ENCODE measurements at regions not wholly inside any gene's neighbourhood (a gene's known extent, or its start where the extent isn't known, plus 50 kb on each side); places are given as distances from the start of the nearest gene placed in this dataset.

- DNase-seq, result no peak
These were observed 161.5 kb downstream of the NUAK1 start for GRCh38 chr12:105977236-105977635.

- DNase-seq, result no peak
These were observed 161.1 kb downstream of the NUAK1 start for GRCh38 chr12:105977652-105978051.

- DNase-seq, result no peak
These were observed 160.5 kb downstream of the NUAK1 start for GRCh38 chr12:105978276-105978675.

GRCh38 chr12:105978686-105979085, 160.1 kb downstream of the NUAK1 start:
- DNase-seq, result no peak

GRCh38 chr12:105980085-105980484, 158.7 kb downstream of the NUAK1 start:
- DNase-seq, result no peak

- no peak for DNase-seq
These were observed 158.2 kb downstream of the NUAK1 start for GRCh38 chr12:105980533-105980932.

GRCh38 chr12:105982022-105982421, 156.7 kb downstream of the NUAK1 start:
- no peak for DNase-seq

GRCh38 chr12:105983622-105984320, 155.0 kb downstream of the NUAK1 start:
- no peak for DNase-seq

GRCh38 chr12:105985383-105985782, 153.4 kb downstream of the NUAK1 start:
- DNase-seq, result no peak

GRCh38 chr12:105986779-105987684, 151.7 kb downstream of the NUAK1 start:
- DNase-seq, result no peak

GRCh38 chr12:105987685-105988035, 151.1 kb downstream of the NUAK1 start:
- no peak for DNase-seq

- DNase-seq, result no peak
These were observed 145.7 kb downstream of the NUAK1 start for GRCh38 chr12:105992849-105993740.

GRCh38 chr12:105993766-105994555, 144.8 kb downstream of the NUAK1 start:
- DNase-seq, result no peak

GRCh38 chr12:105995961-105996431, 142.8 kb downstream of the NUAK1 start:
- no peak for DNase-seq

- no peak for DNase-seq
These were observed 140.2 kb downstream of the NUAK1 start for GRCh38 chr12:105998561-105998960.

- no peak for DNase-seq
These were observed 138.2 kb downstream of the NUAK1 start for GRCh38 chr12:106000382-106001104.

GRCh38 chr12:106001105-106001836, 137.5 kb downstream of the NUAK1 start:
- no peak for DNase-seq

GRCh38 chr12:106001837-106002218, 136.9 kb downstream of the NUAK1 start:
- no peak for DNase-seq

GRCh38 chr12:106003297-106003696, 135.5 kb downstream of the NUAK1 start:
- DNase-seq, result no peak

- no peak for DNase-seq
These were observed 134.5 kb downstream of the NUAK1 start for GRCh38 chr12:106004289-106004688.

- no peak for DNase-seq
These were observed 132.4 kb downstream of the NUAK1 start for GRCh38 chr12:106006382-106006781.

All from NCI-H2107 (cell line).